ENCODE measurements at regions not wholly inside any gene's neighbourhood (a gene's known extent, or its start where the extent isn't known, plus 50 kb on each side); places are given as distances from the start of the nearest gene placed in this dataset.

DNA sequence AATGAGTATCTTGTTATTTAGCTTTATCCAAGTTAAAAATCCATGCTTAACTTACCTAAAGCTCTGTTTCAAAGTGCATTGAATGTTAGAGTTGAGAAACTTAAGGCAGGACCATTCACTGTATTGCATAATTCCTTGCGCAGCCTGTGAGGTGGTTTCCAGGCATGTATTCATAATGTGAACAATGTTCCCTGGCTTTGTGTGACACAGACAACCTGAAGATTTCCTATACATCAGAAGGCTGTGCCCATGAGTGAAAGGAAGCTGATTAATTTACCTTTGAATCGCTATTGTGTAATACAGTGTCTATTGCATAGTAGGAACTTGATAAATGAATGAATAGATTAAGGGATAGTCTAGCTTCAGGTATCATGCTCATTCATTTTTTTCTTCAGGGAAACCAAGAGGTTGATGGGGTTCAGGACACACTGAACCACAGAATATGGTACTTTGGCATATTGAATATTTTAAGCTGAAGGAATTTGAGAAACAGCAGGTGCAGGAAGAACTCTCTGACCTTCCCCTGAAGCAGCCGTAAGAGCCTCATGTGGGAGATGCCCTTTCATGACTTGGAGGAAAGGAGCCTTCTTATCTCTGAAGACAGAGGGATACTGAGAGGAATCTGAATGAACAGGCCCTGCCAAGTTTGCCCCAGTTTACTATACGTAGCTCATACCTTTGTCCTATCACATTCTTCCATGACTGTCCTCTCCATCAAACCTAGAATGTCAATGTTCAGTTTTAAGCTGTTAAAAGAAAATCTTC is 88.6 kb upstream of the GNG12 start:
- intact Hi-C loops (cut with micrococcal nuclease), result no loop called here
- CTCF ChIA-PET, result interaction anchor here (1.4 kb wide), 1 partner anchor 199 kb away, joined by 3 read pairs; no protein-coding TSS in a partner anchor
- POLR2A ChIA-PET, result no interaction called here

DNA sequence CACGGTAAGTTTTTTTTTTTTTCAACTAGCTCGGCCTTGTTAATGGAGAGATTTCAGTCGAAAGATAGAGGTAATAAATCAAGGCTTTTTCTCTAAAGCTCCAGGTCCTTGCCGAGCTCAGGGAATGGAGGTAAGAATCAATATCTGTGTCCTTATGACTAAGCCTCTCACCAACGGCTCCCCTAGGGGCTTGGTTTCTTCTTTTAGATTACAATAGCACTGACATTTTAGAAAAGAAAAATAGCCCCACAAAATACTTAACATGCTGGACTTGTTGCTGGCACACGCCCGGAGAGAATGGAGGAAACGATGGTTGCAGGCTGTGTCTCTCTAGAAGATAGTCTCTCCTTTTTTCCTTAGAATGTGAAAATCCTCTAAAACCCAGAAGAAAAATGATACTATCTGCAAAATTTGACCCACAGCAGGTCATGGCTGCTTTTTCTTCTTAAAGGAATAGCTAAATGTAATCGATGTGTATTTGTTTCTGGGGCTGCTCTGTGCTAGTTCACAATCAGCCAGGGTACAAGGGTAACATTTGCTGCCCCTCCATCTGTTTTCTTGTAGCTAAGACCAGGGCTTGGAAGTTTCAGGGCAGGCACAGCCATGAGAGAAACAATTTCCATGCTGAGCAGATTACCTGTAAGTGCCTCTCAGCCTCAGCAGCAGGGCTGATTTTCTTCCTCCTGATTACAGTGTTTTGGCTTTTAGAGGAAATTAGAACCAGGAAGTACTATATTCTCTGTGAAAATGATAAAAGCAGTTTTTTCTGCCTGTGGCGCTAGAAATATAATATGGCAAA is 86.2 kb upstream of the GNG12 start:
- DNase-seq (no peak), ATAC-seq (no peak)
- POLR2A ChIA-PET, result no interaction called here
- no peaks in the 10 kb centered on the region for H3K36me3 Mint-ChIP-seq (ENCODE audit: low read depth)
- TF ChIP-seq, protein P1, sequence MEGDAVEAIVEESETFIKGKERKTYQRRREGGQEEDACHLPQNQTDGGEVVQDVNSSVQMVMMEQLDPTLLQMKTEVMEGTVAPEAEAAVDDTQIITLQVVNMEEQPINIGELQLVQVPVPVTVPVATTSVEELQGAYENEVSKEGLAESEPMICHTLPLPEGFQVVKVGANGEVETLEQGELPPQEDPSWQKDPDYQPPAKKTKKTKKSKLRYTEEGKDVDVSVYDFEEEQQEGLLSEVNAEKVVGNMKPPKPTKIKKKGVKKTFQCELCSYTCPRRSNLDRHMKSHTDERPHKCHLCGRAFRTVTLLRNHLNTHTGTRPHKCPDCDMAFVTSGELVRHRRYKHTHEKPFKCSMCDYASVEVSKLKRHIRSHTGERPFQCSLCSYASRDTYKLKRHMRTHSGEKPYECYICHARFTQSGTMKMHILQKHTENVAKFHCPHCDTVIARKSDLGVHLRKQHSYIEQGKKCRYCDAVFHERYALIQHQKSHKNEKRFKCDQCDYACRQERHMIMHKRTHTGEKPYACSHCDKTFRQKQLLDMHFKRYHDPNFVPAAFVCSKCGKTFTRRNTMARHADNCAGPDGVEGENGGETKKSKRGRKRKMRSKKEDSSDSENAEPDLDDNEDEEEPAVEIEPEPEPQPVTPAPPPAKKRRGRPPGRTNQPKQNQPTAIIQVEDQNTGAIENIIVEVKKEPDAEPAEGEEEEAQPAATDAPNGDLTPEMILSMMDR (IDR thresholded peaks at IDR 0.05), result no peak
- no peak overlapping the region for H3K27ac Mint-ChIP-seq
- intact Hi-C loops (cut with micrococcal nuclease), result no loop called here
- H3K4me3 Mint-ChIP-seq, result no peak overlapping the region
- H3K27me3 Mint-ChIP-seq, result peaks cover 8% of the 10 kb centered on the region
- no peaks in the 10 kb centered on the region for H3K4me1 Mint-ChIP-seq (ENCODE audit: low read depth)
- CTCF ChIA-PET, result no interaction called here
- H3K9me3 Mint-ChIP-seq, result no peaks in the 10 kb centered on the region

More for the DNA sequence above, 88.6 kb upstream of the GNG12 start:
- no peaks in the 10 kb centered on the region for H3K4me1 Mint-ChIP-seq (ENCODE audit: low read depth)
- no peak overlapping the region for H3K4me3 Mint-ChIP-seq
- DNase-seq, result no peak
- no peak for ATAC-seq
- TF ChIP-seq, protein P1 (IDR thresholded peaks at IDR 0.05), result no peak
- peaks cover 8% of the 10 kb centered on the region for H3K27me3 Mint-ChIP-seq
- no peaks in the 10 kb centered on the region for H3K36me3 Mint-ChIP-seq (ENCODE audit: low read depth)
- no peak overlapping the region for H3K27ac Mint-ChIP-seq
- no peaks in the 10 kb centered on the region for H3K9me3 Mint-ChIP-seq

DNA sequence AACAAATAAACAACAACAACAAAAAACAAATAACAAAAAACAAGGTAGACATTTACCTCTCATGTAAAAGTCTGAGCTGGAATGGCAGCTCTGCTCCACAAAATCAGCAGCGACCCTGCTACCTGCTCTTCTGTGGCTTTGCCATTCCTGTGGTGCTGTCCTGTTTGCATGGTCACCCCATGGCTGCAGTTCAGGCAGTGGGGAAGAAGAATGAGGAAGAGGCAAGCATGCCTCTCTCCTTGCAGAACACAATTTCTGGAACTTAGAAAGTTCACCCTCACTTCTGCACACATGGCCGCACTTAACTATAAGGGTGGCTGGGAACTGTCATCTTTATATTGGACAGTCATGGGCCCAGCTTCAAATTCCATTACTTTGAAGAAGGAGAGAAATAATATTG is 84.8 kb upstream of the GNG12 start:
- intact Hi-C loops (cut with micrococcal nuclease), result no loop called here
- Mint-ChIP-seq H3K36me3 (ENCODE audit: low read depth) (no peaks in the 10 kb centered on the region), H3K4me3 (no peak overlapping the region), H3K4me1 (ENCODE audit: low read depth) (no peaks in the 10 kb centered on the region), H3K27me3 (peaks cover 10% of the 10 kb centered on the region), H3K9me3 (no peaks in the 10 kb centered on the region), H3K27ac (no peak overlapping the region)
- DNase-seq, result no peak
- TF ChIP-seq, protein P1 (IDR thresholded peaks at IDR 0.05), result no peak
- ChIA-PET CTCF (no interaction called here), POLR2A (no interaction called here)
- ATAC-seq, result no peak

DNA sequence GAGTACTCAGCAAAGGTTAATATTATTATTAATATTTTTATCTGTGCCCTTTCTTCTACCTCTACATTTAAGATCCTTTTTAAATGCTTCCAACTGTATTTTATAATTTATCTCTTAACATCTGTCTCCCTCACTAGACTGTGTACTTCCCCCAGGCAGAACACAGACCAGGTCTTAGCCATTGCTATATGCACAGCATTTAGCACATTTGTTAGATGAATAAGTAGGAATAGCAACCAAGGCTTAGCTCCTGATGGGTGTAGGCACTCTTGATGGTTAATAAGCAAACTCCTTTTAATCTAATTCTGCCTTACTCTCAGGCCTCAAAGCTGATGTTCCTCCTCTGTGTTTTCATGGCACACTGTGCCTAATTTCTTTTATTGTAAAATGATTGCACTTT is 83.7 kb upstream of the GNG12 start:
- H3K9me3 Mint-ChIP-seq, result peaks cover 1% of the 10 kb centered on the region
- H3K4me1 Mint-ChIP-seq (ENCODE audit: low read depth), result no peaks in the 10 kb centered on the region
- peaks cover 14% of the 10 kb centered on the region for H3K27me3 Mint-ChIP-seq
- H3K36me3 Mint-ChIP-seq (ENCODE audit: low read depth), result no peaks in the 10 kb centered on the region
- ChIA-PET CTCF (no interaction called here), POLR2A (no interaction called here)
- no peak overlapping the region for H3K4me3 Mint-ChIP-seq
- TF ChIP-seq, protein P1 (IDR thresholded peaks at IDR 0.05), result no peak
- no peak overlapping the region for H3K27ac Mint-ChIP-seq
- no peak for ATAC-seq
- DNase-seq, result no peak
- intact Hi-C loops (cut with micrococcal nuclease), result no loop called here
